CD14-positive monocyte (primary cell): ENCODE measurements at regions not wholly inside any gene's neighbourhood (a gene's known extent, or its start where the extent isn't known, plus 50 kb on each side); places are given as distances from the start of the nearest gene placed in this dataset.

Experiments
- DNase-seq, 3 donors: peaks; one replicate each; pipeline ENCODE4 v3.0.0-alpha.2; 2011 to 2022
- H2AFZ ChIP-seq: 2 replicates; pipeline ENCODE4 v1.6.0; 2012; ENCODE audit warnings: mild to moderate bottlenecking, low read depth, low read length, inconsistent platforms; ENCODE audit not compliant: insufficient read depth, poor library complexity, severe bottlenecking
- H3K27ac ChIP-seq, 2 donors: 1 replicate in 1 of 2; 2 replicates in 1 of 2; pipeline ENCODE4 v1.5.1; 2012 to 2013; ENCODE audit warnings: low read length in 2 of 2, control low read depth in 1 of 2, inconsistent platforms in 1 of 2, low read depth in 1 of 2, mild to moderate bottlenecking in 1 of 2
- H3K27me3 ChIP-seq, 2 donors: one replicate each; pipeline versions ENCODE4 v1.6.0 to v1.6.1; 2011 to 2013; ENCODE audit warnings: low read length in 2 of 2; ENCODE audit not compliant: control insufficient read depth in 2 of 2, insufficient read depth in 2 of 2
- H3K36me3 ChIP-seq, 2 donors: replicated peaks in 1 of 2; 1 replicate in 1 of 2; 2 replicates in 1 of 2; pipeline versions ENCODE4 v1.5.1 to v1.6.1; 2012 to 2013; ENCODE audit warnings: low read length in 2 of 2, control low read depth in 1 of 2, inconsistent platforms in 1 of 2, mild to moderate bottlenecking in 1 of 2; ENCODE audit not compliant: insufficient read depth in 2 of 2, control insufficient read depth in 1 of 2
- H3K4me1 ChIP-seq, 2 donors: 1 replicate in 1 of 2; 2 replicates in 1 of 2; pipeline versions ENCODE4 v1.5.1 to v1.6.1; 2012 to 2013; ENCODE audit warnings: low read length in 2 of 2, control low read depth in 1 of 2, inconsistent platforms in 1 of 2, mild to moderate bottlenecking in 1 of 2, moderate library complexity in 1 of 2; ENCODE audit not compliant: insufficient read depth in 2 of 2, control insufficient read depth in 1 of 2
- H3K4me2 ChIP-seq: replicated peaks from 2 replicates; pipeline ENCODE3; 2012; ENCODE audit warnings: low read length, moderate library complexity, mild to moderate bottlenecking; ENCODE audit not compliant: poor library complexity, severe bottlenecking; ENCODE audit errors: extremely low read depth
- H3K4me3 ChIP-seq, 3 experiments: fragments of 200-600 bp in 1 of 3; sonication (generic) in 1 of 3; replicated peaks in 1 of 3; 1 replicate in 2 of 3; 2 replicates in 1 of 3; pipeline ENCODE4 v1.5.1; 2011 to 2013; ENCODE audit warnings: low read length in 3 of 3, mild to moderate bottlenecking in 3 of 3, control low read depth in 2 of 3, low read depth in 2 of 3, inconsistent platforms in 1 of 3, moderate library complexity in 1 of 3
- H3K79me2 ChIP-seq: 2 replicates; pipeline ENCODE4 v1.6.0; 2012; ENCODE audit warnings: mild to moderate bottlenecking, control low read depth, inconsistent platforms, low read length, moderate library complexity; ENCODE audit not compliant: insufficient read depth
- H3K9ac ChIP-seq: 2 replicates; pipeline ENCODE4 v1.6.0; 2017; ENCODE audit warnings: low read length, mild to moderate bottlenecking; ENCODE audit not compliant: insufficient read depth, poor library complexity, severe bottlenecking
- H3K9me3 ChIP-seq, 2 donors: replicated peaks in 1 of 2; 1 replicate in 1 of 2; 2 replicates in 1 of 2; pipeline versions ENCODE4 v1.5.1 to v1.6.1; 2012 to 2013; ENCODE audit warnings: low read length in 2 of 2, control low read depth in 1 of 2; ENCODE audit not compliant: control insufficient read depth in 1 of 2, insufficient read depth in 1 of 2
- H4K20me1 ChIP-seq: 2 replicates; pipeline ENCODE4 v1.6.0; 2012; ENCODE audit warnings: mild to moderate bottlenecking, low read length, control low read depth, moderate library complexity; ENCODE audit not compliant: insufficient read depth
- H3K27ac Mint-ChIP-seq, 7 donors: one replicate each; pipeline ENCODE4 v1.8.0; 2020; ENCODE audit warnings: mild to moderate bottlenecking in 7 of 7, mixed read lengths in 7 of 7, moderate library complexity in 6 of 7, inconsistent platforms in 2 of 7
- H3K27me3 Mint-ChIP-seq, 3 donors: one replicate each; pipeline ENCODE4 v1.8.0; 2021 to 2022; ENCODE audit warnings: low read depth in 3 of 3, mild to moderate bottlenecking in 3 of 3, mixed read lengths in 3 of 3, moderate library complexity in 3 of 3, inconsistent platforms in 1 of 3
- H3K36me3 Mint-ChIP-seq, 2 donors: one replicate each; pipeline ENCODE4 v1.8.0; 2020; ENCODE audit warnings: mixed read lengths in 2 of 2, inconsistent platforms in 1 of 2, mild to moderate bottlenecking in 1 of 2
- H3K4me1 Mint-ChIP-seq: one replicate; pipeline ENCODE4 v1.8.0; 2020; ENCODE audit warnings: mild to moderate bottlenecking, mixed read lengths
- H3K4me3 Mint-ChIP-seq, 2 donors: one replicate each; pipeline ENCODE4 v1.8.0; 2020; ENCODE audit warnings: mild to moderate bottlenecking in 2 of 2, mixed read lengths in 2 of 2, moderate library complexity in 1 of 2
- H3K9me3 Mint-ChIP-seq, 7 donors: one replicate each; pipeline ENCODE4 v1.8.0; 2020 to 2022; ENCODE audit warnings: mixed read lengths in 7 of 7, mild to moderate bottlenecking in 6 of 7, moderate library complexity in 6 of 7, inconsistent platforms in 2 of 7
- CTCF ChIP-seq: fragments of 200-600 bp; IDR thresholded peaks from one replicate; pipeline ENCODE4 v1.8.0; 2022; ENCODE audit warnings: antibody characterized with exemption, mild to moderate bottlenecking
- WGBS: methylation state at CpG from one replicate; pipeline ENCODE4 v1.1.5; 2013; ENCODE audit warnings: missing lambda C conversion rate; ENCODE audit not compliant: insufficient coverage; 5-methylcytosine and 5-hydroxymethylcytosine counted together
- intact Hi-C, 2 donors: fragments of 100-400 bp; cut with micrococcal nuclease; formaldehyde crosslinking; loops; one replicate each; pipeline versions ENCODE4 v1.15.0 to v1.15.1; 2023

GRCh38 chr6:23114812-23115504 lies 545.6 kb downstream of the HDGFL1 start:
- H3K36me3 ChIP-seq = no peaks in the 10 kb centered on the region
- H3K27ac Mint-ChIP-seq = no peak overlapping the region
- no peak for DNase-seq
- peaks cover 6 to 27% (median 15%) of the 10 kb centered on the region in 7 donors for H3K9me3 Mint-ChIP-seq
- no peak overlapping the region for H3K9ac ChIP-seq
- no peaks in the 10 kb centered on the region for H3K36me3 Mint-ChIP-seq
- no peaks in the 10 kb centered on the region for H4K20me1 ChIP-seq
- no peak overlapping the region for H3K4me3 ChIP-seq
- H3K9me3 ChIP-seq = peaks cover 14 to 23% of the 10 kb centered on the region in 2 donors
- H3K27ac ChIP-seq = no peak overlapping the region
- H3K27me3 Mint-ChIP-seq = peaks cover 0 to 2% (median 0%) of the 10 kb centered on the region in 3 donors
- no peak overlapping the region for H2AFZ ChIP-seq
- H3K27me3 ChIP-seq = no peaks in the 10 kb centered on the region
- no peak overlapping the region for H3K4me2 ChIP-seq
- H3K79me2 ChIP-seq = no peaks in the 10 kb centered on the region
- 64% methylated on average over 2 of the region's 6 CpGs for WGBS
- no peaks in the 10 kb centered on the region for H3K4me1 ChIP-seq
- no peak for TF ChIP-seq CTCF
- no peak overlapping the region for H3K4me3 Mint-ChIP-seq
- intact Hi-C loops = no loop called here
- no peaks in the 10 kb centered on the region for H3K4me1 Mint-ChIP-seq

GRCh38 chr6:23137611-23138010 lies 568.2 kb downstream of the HDGFL1 start:
- Histone ChIP-seq H3K36me3 (no peaks in the 10 kb centered on the region), H2AFZ (no peak overlapping the region), H3K4me1 (no peaks in the 10 kb centered on the region), H4K20me1 (no peaks in the 10 kb centered on the region), H3K27ac (no peak overlapping the region), H3K79me2 (no peaks in the 10 kb centered on the region), H3K4me2 (no peak overlapping the region), H3K27me3 (no peaks in the 10 kb centered on the region), H3K9ac (no peak overlapping the region), H3K9me3 (peaks cover 13 to 14% of the 10 kb centered on the region in 2 donors), H3K4me3 (no peak overlapping the region)
- Mint-ChIP-seq H3K4me3 (no peak overlapping the region), H3K4me1 (no peaks in the 10 kb centered on the region), H3K27ac (no peak overlapping the region), H3K36me3 (no peaks in the 10 kb centered on the region), H3K9me3 (peaks cover 8 to 21% (median 17%) of the 10 kb centered on the region in 7 donors), H3K27me3 (no peaks in the 10 kb centered on the region)
- no peak for DNase-seq
- intact Hi-C loops = no loop called here
- no CpG with 5 or more reads among the region's 1 CpG for WGBS
- TF ChIP-seq CTCF = no peak
